GM12891 (cell line): ENCODE measurements at regions not wholly inside any gene's neighbourhood (a gene's known extent, or its start where the extent isn't known, plus 50 kb on each side); places are given as distances from the start of the nearest gene placed in this dataset.

Experiments used
- POLR2A ChIP-seq: IDR thresholded peaks from 2 replicates; pipeline ENCODE4 v1.6.1; 2011; ENCODE audit warnings: low read depth, low read length, control low read depth
- POLR2AphosphoS5 ChIP-seq: IDR thresholded peaks from 2 replicates; pipeline ENCODE4 v1.6.1; 2011; ENCODE audit warnings: low read depth, low read length, control low read depth
- SPI1 ChIP-seq: IDR thresholded peaks from 2 replicates; pipeline ENCODE4 v1.6.1; 2011; ENCODE audit warnings: low read depth, low read length, control low read depth
- TAF1 ChIP-seq: IDR thresholded peaks from 2 replicates; pipeline ENCODE4 v1.6.1; 2011; ENCODE audit warnings: low read depth, low read length, control low read depth

DNA sequence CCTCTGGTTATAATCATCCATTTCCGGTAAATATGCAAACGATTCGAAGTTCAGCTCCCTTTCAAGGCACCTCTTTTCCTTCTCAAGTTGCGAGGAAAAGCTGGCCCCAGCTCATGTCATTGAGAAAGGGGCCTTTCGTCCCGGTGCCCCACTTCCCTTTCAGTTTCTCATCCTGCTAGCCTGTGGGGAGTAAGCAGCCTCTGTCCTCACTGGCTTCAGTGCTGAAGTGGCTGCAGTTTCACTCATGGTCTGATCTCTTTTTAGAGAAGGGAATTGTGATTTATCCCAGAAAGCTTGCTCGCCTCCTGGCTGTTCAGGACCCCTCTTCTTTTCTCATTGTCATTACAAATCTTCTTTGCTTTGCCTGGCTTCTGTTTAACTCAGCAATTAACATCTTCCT is 207.5 kb downstream of the NR4A2 start:
- no peak for TF ChIP-seq POLR2A
- no peak for TF ChIP-seq TAF1
- TF ChIP-seq SPI1, result no peak
- no peak for TF ChIP-seq POLR2AphosphoS5
